H1 (cell line): ENCODE measurements at regions not wholly inside any gene's neighbourhood (a gene's known extent, or its start where the extent isn't known, plus 50 kb on each side); places are given as distances from the start of the nearest gene placed in this dataset.
"Not testable (repeated sequence)": the region's sequence is repeated elsewhere in the genome, so short reads cannot be mapped to it uniquely, and the experiment has no call there.

Source experiments
- ASH2L ChIP-seq: fragments of 200-600, 300-600 bp; sonication (generic); IDR thresholded peaks from one replicate; pipeline ENCODE4 v1.7.1; 2017; ENCODE audit warnings: low read length
- CBX5 ChIP-seq: fragments of 300-800, 300-1000 bp; sonication (generic); IDR thresholded peaks from 2 replicates; pipeline ENCODE4 v1.7.1; 2016; ENCODE audit warnings: antibody characterized with exemption, low read length, low read depth
- POLR2AphosphoS5 ChIP-seq: IDR thresholded peaks from 2 replicates; pipeline ENCODE4 v1.6.1; 2011; ENCODE audit warnings: low read depth, low read length
- RAD21 ChIP-seq, 2 experiments: IDR thresholded peaks in 1 of 2; conservative IDR thresholded peaks in 1 of 2; 2 replicates each; pipeline ENCODE4 v1.6.1; 2011; ENCODE audit warnings: low read depth in 2 of 2, low read length in 2 of 2, improper control_type of control experiment in 1 of 2, inconsistent platforms in 1 of 2, mild to moderate bottlenecking in 1 of 2, moderate library complexity in 1 of 2
- RXRA ChIP-seq: IDR thresholded peaks from 2 replicates; pipeline ENCODE4 v1.6.1; 2011; ENCODE audit warnings: low read depth, mild to moderate bottlenecking, low read length, moderate library complexity; ENCODE audit not compliant: insufficient read depth
- SIX5 ChIP-seq: IDR thresholded peaks from 2 replicates; pipeline ENCODE4 v1.6.1; 2011; ENCODE audit warnings: mild to moderate bottlenecking, low read depth, low read length
- SP1 ChIP-seq: IDR thresholded peaks from 2 replicates; pipeline ENCODE4 v1.6.1; 2011; ENCODE audit warnings: low read depth, low read length
- TAF1 ChIP-seq: IDR thresholded peaks from 2 replicates; pipeline ENCODE4 v1.6.1; 2011; ENCODE audit warnings: mild to moderate bottlenecking, low read depth, low read length
- TF ChIP-seq, protein P1 (sequence below), 3 experiments: IDR thresholded peaks; 1 replicate in 2 of 3; 2 replicates in 1 of 3; pipeline versions ENCODE4 v1.5.1 to v1.6.1; 2011; ENCODE audit warnings: low read length in 3 of 3, mild to moderate bottlenecking in 3 of 3, inconsistent platforms in 2 of 3, low read depth in 1 of 3, moderate library complexity in 1 of 3; ENCODE audit not compliant: insufficient read depth in 1 of 3; ENCODE audit errors: control extremely low read depth in 1 of 3

DNA sequence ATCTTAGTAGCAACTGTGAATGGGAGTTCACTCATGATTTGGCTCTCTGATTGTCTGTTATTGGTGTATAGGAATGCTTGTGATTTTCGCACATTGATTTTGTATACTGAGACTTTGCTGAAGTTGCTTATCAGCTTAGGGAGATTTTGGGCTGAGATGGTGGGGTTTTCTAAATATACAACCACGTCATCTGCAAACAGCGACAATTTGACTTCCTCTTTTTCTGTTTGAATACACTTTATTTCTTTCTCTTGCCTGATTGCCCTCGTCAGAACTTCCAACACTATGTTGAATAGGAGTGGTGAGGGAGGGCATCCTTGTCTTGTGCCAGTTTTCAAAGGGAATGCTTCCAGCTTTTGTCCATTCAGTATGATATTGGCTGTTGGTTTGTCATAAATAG, 1883.1 kb upstream of the TENM3 start:
- TF ChIP-seq, protein P1, sequence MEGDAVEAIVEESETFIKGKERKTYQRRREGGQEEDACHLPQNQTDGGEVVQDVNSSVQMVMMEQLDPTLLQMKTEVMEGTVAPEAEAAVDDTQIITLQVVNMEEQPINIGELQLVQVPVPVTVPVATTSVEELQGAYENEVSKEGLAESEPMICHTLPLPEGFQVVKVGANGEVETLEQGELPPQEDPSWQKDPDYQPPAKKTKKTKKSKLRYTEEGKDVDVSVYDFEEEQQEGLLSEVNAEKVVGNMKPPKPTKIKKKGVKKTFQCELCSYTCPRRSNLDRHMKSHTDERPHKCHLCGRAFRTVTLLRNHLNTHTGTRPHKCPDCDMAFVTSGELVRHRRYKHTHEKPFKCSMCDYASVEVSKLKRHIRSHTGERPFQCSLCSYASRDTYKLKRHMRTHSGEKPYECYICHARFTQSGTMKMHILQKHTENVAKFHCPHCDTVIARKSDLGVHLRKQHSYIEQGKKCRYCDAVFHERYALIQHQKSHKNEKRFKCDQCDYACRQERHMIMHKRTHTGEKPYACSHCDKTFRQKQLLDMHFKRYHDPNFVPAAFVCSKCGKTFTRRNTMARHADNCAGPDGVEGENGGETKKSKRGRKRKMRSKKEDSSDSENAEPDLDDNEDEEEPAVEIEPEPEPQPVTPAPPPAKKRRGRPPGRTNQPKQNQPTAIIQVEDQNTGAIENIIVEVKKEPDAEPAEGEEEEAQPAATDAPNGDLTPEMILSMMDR (IDR thresholded peaks at IDR 0.05; ENCODE audit: control extremely low read depth in 1 of 3, insufficient read depth in 1 of 3, low read depth in 1 of 3, low read length in 3 of 3): not testable (repeated sequence)
- TF ChIP-seq TAF1; SP1; SIX5; ASH2L; CBX5; POLR2AphosphoS5; RXRA; RAD21 (IDR thresholded peaks at IDR 0.05 in 1 of 2, conservative IDR thresholded peaks at IDR 0.05 in 1 of 2; ENCODE audit: low read depth in 2 of 2, low read length in 2 of 2): not testable (repeated sequence)
